Adrenal gland (tissue), 5 donors: ENCODE measurements at regions not wholly inside any gene's neighbourhood (a gene's known extent, or its start where the extent isn't known, plus 50 kb on each side); places are given as distances from the start of the nearest gene placed in this dataset.
"Not testable (repeated sequence)": the region's sequence is repeated elsewhere in the genome, so short reads cannot be mapped to it uniquely, and the experiment has no call there.

Source experiments
- CTCF ChIP-seq, 6 experiments: fragments of 450-650 bp in 4 of 6; fragments of 200-600 bp in 2 of 6; sonication (generic) in 1 of 6; IDR thresholded peaks; 1 replicate in 5 of 6; 2 replicates in 1 of 6; pipeline versions ENCODE4 v1.5.1 to v1.8.0; 2016 to 2021; ENCODE audit warnings: antibody characterized with exemption in 6 of 6, mild to moderate bottlenecking in 2 of 6, moderate library complexity in 1 of 6
- POLR2A ChIP-seq, 2 donors: fragments of 450-650 bp; IDR thresholded peaks; one replicate each; pipeline ENCODE4 v1.6.1; 2017; ENCODE audit warnings: antibody characterized with exemption in 2 of 2, mild to moderate bottlenecking in 2 of 2, moderate library complexity in 1 of 2
- donor health status: DM: no; HTN: no; CAD: no.

DNA sequence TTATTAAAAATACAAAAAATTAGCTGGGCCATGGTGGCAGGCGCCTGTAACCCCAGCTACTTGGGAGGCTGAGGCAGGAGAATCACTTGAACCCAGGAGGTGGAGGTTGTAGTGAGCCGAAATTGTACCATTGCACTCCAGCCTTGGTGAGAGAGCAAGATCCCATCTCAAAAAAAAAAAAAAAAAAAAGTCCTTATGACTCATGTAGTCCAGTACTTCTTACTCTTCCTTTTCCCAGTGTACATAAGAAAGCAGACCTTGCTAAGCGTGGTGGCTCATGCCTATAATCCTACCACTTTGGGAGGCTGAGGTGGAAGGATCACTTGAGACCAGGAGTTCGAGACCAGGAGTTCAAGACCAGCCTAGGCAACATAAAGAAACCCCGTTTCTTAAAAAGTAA, 66.0 kb upstream of the CCDC180 start:
- not testable (repeated sequence) for TF ChIP-seq CTCF, POLR2A (IDR thresholded peaks at IDR 0.05)
